HCT116 (cell line): ENCODE measurements at regions not wholly inside any gene's neighbourhood (a gene's known extent, or its start where the extent isn't known, plus 50 kb on each side); places are given as distances from the start of the nearest gene placed in this dataset.

ENCODE experiments used
- ATAC-seq: fragments of 200-7000 bp; cut with Tn5 transposase; 2 replicates; pipeline ENCODE4 v1.9.1; 2020; ENCODE audit warnings: mild to moderate bottlenecking, moderate library complexity
- BruUV-seq: library from RNA; stranded (reverse); fragments of 400-500 nt; replicated peaks from 2 replicates; lab custom pipeline; 2021; lab: Mats Ljungman, UMichigan
- CTCF ChIA-PET: fragments of 300-600 bp; sonication (Branson Sonifier 250); formaldehyde crosslinking; loops from one replicate; lab custom pipeline; 2021; ENCODE audit warnings: antibody characterized with exemption; lab: Charles Lee
- POLR2A ChIA-PET: fragments of 300-600, 350-600 bp; sonication (Branson Sonifier 250); formaldehyde crosslinking; loops from one replicate; lab custom pipeline; 2021; ENCODE audit warnings: antibody characterized with exemption; lab: Charles Lee
- RAD21 ChIA-PET, 2 experiments: fragments of 300-600 bp; sonication (Branson Sonifier 250); formaldehyde crosslinking; loops; one replicate each; lab custom pipeline; 2023; ENCODE audit warnings: low total read pairs in 2 of 2; ENCODE audit not compliant: uncharacterized antibody in 2 of 2, unreplicated experiment in 2 of 2, low non-redundant PET in 1 of 2; lab: Charles Lee
- DNase-seq: peaks from one replicate; pipeline ENCODE4 v3.0.0-alpha.2; 2010; ENCODE audit warnings: low read depth, low spot score
- H2AFZ ChIP-seq: fragments of 200-600 bp; shearing (Covaris generic), sonication (generic); 2 replicates; pipeline ENCODE4 v1.6.1; 2017; ENCODE audit warnings: low read depth, mixed run types, mixed read lengths, antibody characterized with exemption, low read length; ENCODE audit not compliant: poor library complexity, severe bottlenecking
- H3K27ac ChIP-seq: 2 replicates; pipeline ENCODE4 v1.5.1; 2012; ENCODE audit warnings: low read depth, low read length
- H3K27me3 ChIP-seq: fragments of 200-600 bp; sonication (generic); 2 replicates; pipeline ENCODE4 v1.6.1; 2016; ENCODE audit warnings: mixed run types, low read length, mixed read lengths; ENCODE audit not compliant: insufficient read depth
- H3K36me3 ChIP-seq, 2 experiments: fragments of 200-500 bp in 1 of 2; fragments of 200-600 bp in 1 of 2; sonication (Bioruptor generic) in 1 of 2; sonication (generic) in 1 of 2; 2 replicates each; pipeline versions ENCODE4 v1.5.1 to v1.6.1; 2014 to 2016; ENCODE audit warnings: low read length in 2 of 2, inconsistent platforms in 1 of 2, mixed read lengths in 1 of 2, mixed run types in 1 of 2; ENCODE audit not compliant: insufficient read depth in 2 of 2, control insufficient read depth in 1 of 2
- H3K4me1 ChIP-seq, 2 experiments: fragments of 200-600 bp in 1 of 2; sonication (generic) in 1 of 2; 2 replicates each; pipeline versions ENCODE4 v1.5.1 to v1.6.1; 2012 to 2017; ENCODE audit warnings: low read length in 2 of 2, inconsistent platforms in 1 of 2, mild to moderate bottlenecking in 1 of 2, mixed read lengths in 1 of 2, mixed run types in 1 of 2, moderate library complexity in 1 of 2; ENCODE audit not compliant: insufficient read depth in 2 of 2, control insufficient read depth in 1 of 2
- H3K4me2 ChIP-seq: fragments of 200-600 bp; sonication (generic); 2 replicates; pipeline ENCODE4 v1.6.1; 2017; ENCODE audit warnings: mixed run types, low read length, mixed read lengths
- H3K4me3 ChIP-seq, 2 experiments: fragments of 200-600 bp in 1 of 2; sonication (generic) in 1 of 2; replicated peaks in 1 of 2; 2 replicates each; pipeline ENCODE4 v1.5.1; 2011 to 2016; ENCODE audit warnings: low read length in 2 of 2, control low read depth in 1 of 2, low read depth in 1 of 2, mild to moderate bottlenecking in 1 of 2, mixed read lengths in 1 of 2, mixed run types in 1 of 2
- H3K79me2 ChIP-seq: fragments of 200-600 bp; sonication (generic); 2 replicates; pipeline ENCODE4 v1.6.1; 2017; ENCODE audit warnings: mild to moderate bottlenecking, mixed run types, low read length, moderate library complexity, mixed read lengths; ENCODE audit not compliant: insufficient read depth
- H3K9ac ChIP-seq: fragments of 200-600 bp; sonication (generic); 2 replicates; pipeline ENCODE4 v1.6.1; 2016; ENCODE audit warnings: low read length, mixed read lengths
- H3K9me2 ChIP-seq: fragments of 200-600 bp; sonication (generic), shearing (Covaris generic); 2 replicates; pipeline ENCODE4 v1.6.1; 2017; ENCODE audit warnings: mixed run types, mild to moderate bottlenecking, moderate library complexity; ENCODE audit not compliant: insufficient read depth
- H3K9me3 ChIP-seq, 2 experiments: fragments of 200-500 bp in 1 of 2; fragments of 200-600 bp in 1 of 2; sonication (Bioruptor generic) in 1 of 2; sonication (generic) in 1 of 2; 2 replicates each; pipeline ENCODE4 v1.6.1; 2014 to 2017; ENCODE audit warnings: low read length in 2 of 2, mixed read lengths in 2 of 2, inconsistent platforms in 1 of 2, low read depth in 1 of 2, mild to moderate bottlenecking in 1 of 2, mixed run types in 1 of 2, moderate library complexity in 1 of 2; ENCODE audit not compliant: control insufficient read depth in 1 of 2, insufficient read depth in 1 of 2
- H4K20me1 ChIP-seq: fragments of 200-600 bp; sonication (generic), shearing (Covaris generic); 2 replicates; pipeline ENCODE4 v1.6.1; 2017; ENCODE audit warnings: mixed run types, mild to moderate bottlenecking, moderate library complexity; ENCODE audit not compliant: insufficient read depth
- EZH2 ChIP-seq: fragments of 200-600 bp; sonication (generic); IDR thresholded peaks from 2 replicates; pipeline ENCODE4 v1.6.1; 2017; ENCODE audit warnings: antibody characterized with exemption, mixed run types
- JUND ChIP-seq: IDR thresholded peaks from 2 replicates; pipeline ENCODE4 v1.6.1; 2012
- RAD21 ChIP-seq: IDR thresholded peaks from 2 replicates; pipeline ENCODE4 v1.6.1; 2012; ENCODE audit warnings: low read depth, mild to moderate bottlenecking
- SP1 ChIP-seq: IDR thresholded peaks from 2 replicates; pipeline ENCODE4 v1.6.1; 2012; ENCODE audit warnings: low read depth
- TCF7L2 ChIP-seq: IDR thresholded peaks from 2 replicates; pipeline ENCODE4 v1.7.0; 2011; ENCODE audit warnings: borderline replicate concordance, inconsistent platforms; ENCODE audit not compliant: insufficient read depth, insufficient read length; ENCODE audit errors: extremely low read depth
- YY1 ChIP-seq: IDR thresholded peaks from 2 replicates; pipeline ENCODE4 v1.6.1; 2011; ENCODE audit warnings: low read length, low read depth, moderate library complexity, mild to moderate bottlenecking; ENCODE audit not compliant: insufficient replicate concordance; ENCODE audit errors: extremely low read depth
- ZFX ChIP-seq: fragments of 450-650 bp; IDR thresholded peaks from 2 replicates; pipeline ENCODE4 v1.6.1; 2017
- ZNF274 ChIP-seq: fragments of 200-500 bp; sonication (Bioruptor generic); IDR thresholded peaks from 2 replicates; pipeline ENCODE4 v1.6.1; 2014; ENCODE audit warnings: mild to moderate bottlenecking, low read depth, low read length, inconsistent platforms
- intact Hi-C: fragments of 100-400 bp; cut with micrococcal nuclease; formaldehyde crosslinking; loops from 2 replicates; pipeline ENCODE4 v1.10.0; 2022
- TF ChIP-seq, protein P1 (sequence below): IDR thresholded peaks from 2 replicates; pipeline ENCODE4 v1.6.1; 2012
- TF ChIP-seq, protein P2 (sequence below): IDR thresholded peaks from 2 replicates; pipeline ENCODE4 v1.6.1; 2012
- TF ChIP-seq, protein P3 (sequence below): IDR thresholded peaks from 2 replicates; pipeline ENCODE4 v1.6.1; 2011; ENCODE audit warnings: mild to moderate bottlenecking, low read length, moderate library complexity; ENCODE audit not compliant: insufficient replicate concordance; ENCODE audit errors: extremely low read depth

DNA sequence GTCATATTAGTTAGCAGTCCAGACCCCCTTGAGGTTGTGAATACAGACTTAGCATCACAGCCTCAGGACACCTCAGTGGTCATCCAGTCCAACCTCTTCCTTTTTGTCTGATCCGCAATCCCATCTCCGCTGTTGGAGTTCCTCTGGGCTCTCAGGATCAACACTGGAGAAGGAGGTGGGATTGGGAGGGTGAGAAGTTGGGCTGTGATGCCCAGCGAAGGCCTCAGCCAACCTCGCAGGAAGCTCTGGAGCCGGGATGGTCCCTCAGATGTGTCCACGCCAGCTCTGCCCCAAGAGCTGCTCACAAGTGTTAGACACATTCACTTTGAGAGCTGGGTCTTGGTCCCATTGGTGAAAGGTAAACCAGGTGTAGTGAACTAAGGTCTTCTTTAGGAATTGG is 74.9 kb upstream of the AFF3 start (continued):
- TF ChIP-seq, protein P1, sequence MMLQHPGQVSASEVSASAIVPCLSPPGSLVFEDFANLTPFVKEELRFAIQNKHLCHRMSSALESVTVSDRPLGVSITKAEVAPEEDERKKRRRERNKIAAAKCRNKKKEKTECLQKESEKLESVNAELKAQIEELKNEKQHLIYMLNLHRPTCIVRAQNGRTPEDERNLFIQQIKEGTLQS, result no peak
- TF ChIP-seq SP1 (no peak), ZNF274 (no peak), YY1 (no peak), ZFX (no peak), EZH2 (no peak)
- TF ChIP-seq, protein P2, sequence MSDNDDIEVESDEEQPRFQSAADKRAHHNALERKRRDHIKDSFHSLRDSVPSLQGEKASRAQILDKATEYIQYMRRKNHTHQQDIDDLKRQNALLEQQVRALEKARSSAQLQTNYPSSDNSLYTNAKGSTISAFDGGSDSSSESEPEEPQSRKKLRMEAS, result no peak
- TF ChIP-seq, protein P3, sequence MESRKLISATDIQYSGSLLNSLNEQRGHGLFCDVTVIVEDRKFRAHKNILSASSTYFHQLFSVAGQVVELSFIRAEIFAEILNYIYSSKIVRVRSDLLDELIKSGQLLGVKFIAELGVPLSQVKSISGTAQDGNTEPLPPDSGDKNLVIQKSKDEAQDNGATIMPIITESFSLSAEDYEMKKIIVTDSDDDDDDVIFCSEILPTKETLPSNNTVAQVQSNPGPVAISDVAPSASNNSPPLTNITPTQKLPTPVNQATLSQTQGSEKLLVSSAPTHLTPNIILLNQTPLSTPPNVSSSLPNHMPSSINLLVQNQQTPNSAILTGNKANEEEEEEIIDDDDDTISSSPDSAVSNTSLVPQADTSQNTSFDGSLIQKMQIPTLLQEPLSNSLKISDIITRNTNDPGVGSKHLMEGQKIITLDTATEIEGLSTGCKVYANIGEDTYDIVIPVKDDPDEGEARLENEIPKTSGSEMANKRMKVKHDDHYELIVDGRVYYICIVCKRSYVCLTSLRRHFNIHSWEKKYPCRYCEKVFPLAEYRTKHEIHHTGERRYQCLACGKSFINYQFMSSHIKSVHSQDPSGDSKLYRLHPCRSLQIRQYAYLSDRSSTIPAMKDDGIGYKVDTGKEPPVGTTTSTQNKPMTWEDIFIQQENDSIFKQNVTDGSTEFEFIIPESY, result no peak

DNA sequence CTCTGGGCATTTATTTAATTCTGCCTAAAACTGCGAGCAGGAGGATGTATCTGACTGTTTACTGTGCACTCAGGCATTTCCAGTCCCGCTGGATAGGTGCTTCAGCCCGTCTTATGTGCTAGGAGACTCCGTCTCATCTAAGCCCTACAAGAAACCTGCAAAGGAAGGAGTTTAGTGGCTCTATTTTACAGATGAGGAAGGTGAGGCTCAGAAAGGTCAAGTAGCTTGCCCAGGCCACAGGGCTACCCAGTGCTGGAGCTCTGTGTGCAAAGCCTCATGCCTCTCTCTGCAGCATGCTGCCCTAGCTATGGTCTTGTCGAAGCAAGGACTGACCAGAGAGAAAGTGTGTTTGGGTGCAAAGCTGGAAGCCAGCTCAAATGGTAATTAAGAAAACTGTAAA is 73.6 kb upstream of the AFF3 start:
- Histone ChIP-seq H3K4me3 (no peak overlapping the region), H3K36me3 (no peaks in the 10 kb centered on the region), H3K4me1 (no peaks in the 10 kb centered on the region), H3K9ac (no peak overlapping the region), H3K9me3 (no peaks in the 10 kb centered on the region), H3K79me2 (no peaks in the 10 kb centered on the region), H3K27me3 (peaks cover 3% of the 10 kb centered on the region; the same call in 1 of the 2 replicates), H3K27ac (no peak overlapping the region), H3K9me2 (no peaks in the 10 kb centered on the region), H4K20me1 (no peaks in the 10 kb centered on the region), H2AFZ (no peak overlapping the region), H3K4me2 (no peak overlapping the region)
- TF ChIP-seq JUND (no peak), RAD21 (no peak), TCF7L2 (no peak)
- DNase-seq, result no peak
- intact Hi-C loops, result no loop called here
- ChIA-PET RAD21 (no interaction called here), POLR2A (no interaction called here), CTCF (interaction anchor here (0.7 kb wide), 1 partner anchor 46 kb away, joined by 3 read pairs; no protein-coding TSS in a partner anchor)
- ATAC-seq, result no peak
- no TSS peak for BruUV-seq
